BJ (cell line): ENCODE measurements at regions not wholly inside any gene's neighbourhood (a gene's known extent, or its start where the extent isn't known, plus 50 kb on each side); places are given as distances from the start of the nearest gene placed in this dataset.

ENCODE experiments used
- CTCF ChIA-PET: fragments of 350-600 bp; formaldehyde crosslinking; extraction: SDS; loops from one replicate; lab custom pipeline; 2021; ENCODE audit warnings: antibody characterized with exemption, inconsistent platforms; lab: Yijun Ruan, JAX
- POLR2A ChIA-PET: fragments of 300-600 bp; sonication (Branson Sonifier 250); formaldehyde crosslinking; extraction: SDS; loops from one replicate; lab custom pipeline; 2021; ENCODE audit warnings: antibody characterized with exemption; lab: Charles Lee
- DNase-seq: peaks from one replicate; pipeline ENCODE4 v3.0.0-alpha.2; 2011; ENCODE audit warnings: low read depth
- H3K27me3 ChIP-seq: 2 replicates; pipeline ENCODE4 v1.6.0; 2011; ENCODE audit warnings: low read length; ENCODE audit not compliant: control insufficient read depth, insufficient read depth
- H3K36me3 ChIP-seq: 2 replicates; pipeline ENCODE4 v1.5.1; 2011; ENCODE audit warnings: low read length; ENCODE audit not compliant: control insufficient read depth, insufficient read depth
- H3K4me3 ChIP-seq: 2 replicates; pipeline ENCODE4 v1.5.1; 2011; ENCODE audit warnings: low read depth, mild to moderate bottlenecking, control low read depth, low read length
- TF ChIP-seq, protein P1 (sequence below): IDR thresholded peaks from 2 replicates; pipeline ENCODE4 v1.5.1; 2011; ENCODE audit warnings: low read depth, mild to moderate bottlenecking, control low read depth, inconsistent platforms, low read length, moderate library complexity; ENCODE audit not compliant: insufficient read depth

DNA sequence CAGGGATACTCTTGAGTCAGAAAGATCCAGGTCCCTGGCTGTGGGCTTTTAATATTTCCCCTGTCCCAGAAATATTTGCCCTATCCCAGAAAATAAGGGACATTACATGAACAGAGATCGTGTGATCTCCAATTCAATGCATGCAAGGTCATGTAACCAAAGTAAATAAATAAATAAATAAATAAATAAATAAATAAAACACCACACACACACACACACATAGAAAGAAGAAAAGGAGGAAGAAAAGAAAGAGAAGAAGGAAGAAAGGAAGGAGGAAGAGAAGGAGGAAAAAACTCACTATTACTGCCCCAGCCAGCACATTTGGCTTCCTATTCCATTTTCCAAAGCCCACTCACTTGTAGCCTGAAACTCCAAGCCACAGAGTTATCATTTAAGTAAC lies 117.9 kb upstream of the CFAP20DC start:
- ChIA-PET POLR2A (no interaction called here), CTCF (no interaction called here)
- H3K36me3 ChIP-seq, result no peaks in the 10 kb centered on the region
- no peaks in the 10 kb centered on the region for H3K27me3 ChIP-seq
- no peak overlapping the region for H3K4me3 ChIP-seq
- DNase-seq, result no peak
- TF ChIP-seq, protein P1, sequence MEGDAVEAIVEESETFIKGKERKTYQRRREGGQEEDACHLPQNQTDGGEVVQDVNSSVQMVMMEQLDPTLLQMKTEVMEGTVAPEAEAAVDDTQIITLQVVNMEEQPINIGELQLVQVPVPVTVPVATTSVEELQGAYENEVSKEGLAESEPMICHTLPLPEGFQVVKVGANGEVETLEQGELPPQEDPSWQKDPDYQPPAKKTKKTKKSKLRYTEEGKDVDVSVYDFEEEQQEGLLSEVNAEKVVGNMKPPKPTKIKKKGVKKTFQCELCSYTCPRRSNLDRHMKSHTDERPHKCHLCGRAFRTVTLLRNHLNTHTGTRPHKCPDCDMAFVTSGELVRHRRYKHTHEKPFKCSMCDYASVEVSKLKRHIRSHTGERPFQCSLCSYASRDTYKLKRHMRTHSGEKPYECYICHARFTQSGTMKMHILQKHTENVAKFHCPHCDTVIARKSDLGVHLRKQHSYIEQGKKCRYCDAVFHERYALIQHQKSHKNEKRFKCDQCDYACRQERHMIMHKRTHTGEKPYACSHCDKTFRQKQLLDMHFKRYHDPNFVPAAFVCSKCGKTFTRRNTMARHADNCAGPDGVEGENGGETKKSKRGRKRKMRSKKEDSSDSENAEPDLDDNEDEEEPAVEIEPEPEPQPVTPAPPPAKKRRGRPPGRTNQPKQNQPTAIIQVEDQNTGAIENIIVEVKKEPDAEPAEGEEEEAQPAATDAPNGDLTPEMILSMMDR, result no peak

DNA sequence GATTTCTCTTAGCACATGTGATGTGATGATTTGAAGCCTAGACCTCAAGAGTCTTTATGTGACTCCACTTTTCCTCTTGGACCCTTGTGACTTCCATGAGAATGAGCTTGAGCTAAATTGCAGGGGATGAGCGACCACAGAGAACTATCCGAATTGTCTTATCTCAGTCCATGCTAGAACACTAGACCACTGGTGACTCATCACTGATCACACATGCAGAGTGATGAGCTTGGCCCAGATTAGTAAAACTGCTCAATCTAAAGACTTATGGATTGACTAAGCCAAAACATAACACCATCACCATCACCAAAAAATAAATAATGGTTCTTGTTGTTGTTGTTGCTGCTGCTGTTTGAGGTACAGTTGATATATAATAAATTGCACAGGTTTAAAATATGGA lies 114.1 kb upstream of the CFAP20DC start:
- ChIA-PET POLR2A (no interaction called here), CTCF (interaction anchor here (1.0 kb wide), 1 partner anchor 52 kb away, joined by 3 read pairs; no protein-coding TSS in a partner anchor)
- Histone ChIP-seq H3K36me3 (no peaks in the 10 kb centered on the region), H3K27me3 (no peaks in the 10 kb centered on the region), H3K4me3 (no peak overlapping the region)
- TF ChIP-seq, protein P1, result no peak
- DNase-seq, result no peak

GRCh38 chr3:59161048-59161447 lies 111.2 kb upstream of the CFAP20DC start:
- H3K27me3 ChIP-seq, result no peaks in the 10 kb centered on the region
- DNase-seq, result no peak
- TF ChIP-seq, protein P1, result no peak
- CTCF ChIA-PET, result no interaction called here
- H3K4me3 ChIP-seq, result no peak overlapping the region
- no peaks in the 10 kb centered on the region for H3K36me3 ChIP-seq
- POLR2A ChIA-PET, result no interaction called here

DNA sequence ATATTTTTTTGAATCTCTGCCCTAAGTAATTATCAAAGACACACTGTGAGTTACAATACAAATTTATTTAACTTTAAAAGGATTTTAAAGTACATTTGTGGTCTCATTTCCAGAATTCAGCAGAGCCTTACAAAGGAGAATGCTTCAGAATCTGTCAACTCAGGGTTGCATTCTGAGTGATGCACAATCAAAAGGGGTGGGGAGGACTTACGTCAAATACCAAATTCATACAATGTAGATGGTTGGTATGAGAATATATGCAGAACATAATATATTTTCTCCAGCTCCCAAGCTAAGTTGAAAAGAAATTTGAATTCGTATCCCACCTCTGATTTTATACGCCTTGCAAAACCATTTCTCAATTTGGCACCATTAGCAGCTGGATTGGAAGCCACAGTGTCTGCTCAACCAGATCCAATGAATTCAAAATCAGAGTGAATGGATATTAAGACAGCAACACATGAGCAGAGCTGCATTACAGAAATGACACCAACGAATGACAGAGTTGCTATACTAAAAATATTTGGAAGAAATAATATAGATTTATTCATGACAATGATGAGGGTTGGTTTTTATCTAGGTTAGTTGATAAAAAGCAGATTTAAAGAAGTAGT lies 110.4 kb upstream of the CFAP20DC start:
- TF ChIP-seq, protein P1, result no peak
- no peaks in the 10 kb centered on the region for H3K36me3 ChIP-seq
- H3K27me3 ChIP-seq, result no peaks in the 10 kb centered on the region
- CTCF ChIA-PET, result no interaction called here
- POLR2A ChIA-PET, result no interaction called here
- H3K4me3 ChIP-seq, result no peak overlapping the region
- no peak for DNase-seq

- no peaks in the 10 kb centered on the region for H3K36me3 ChIP-seq
- H3K27me3 ChIP-seq, result no peaks in the 10 kb centered on the region
- TF ChIP-seq, protein P1, result no peak
- no peak overlapping the region for H3K4me3 ChIP-seq
- CTCF ChIA-PET, result interaction anchor here (0.6 kb wide), 1 partner anchor 31 kb away, joined by 3 read pairs; no protein-coding TSS in a partner anchor
- no peak for DNase-seq
- POLR2A ChIA-PET, result no interaction called here
These were observed 103.8 kb upstream of the CFAP20DC start for GRCh38 chr3:59153648-59154047.
